Aorta (tissue), 5 donors: ENCODE measurements at regions not wholly inside any gene's neighbourhood (a gene's known extent, or its start where the extent isn't known, plus 50 kb on each side); places are given as distances from the start of the nearest gene placed in this dataset.

ENCODE experiments used
- ATAC-seq: fragments of 200-7000 bp; cut with Tn5 transposase; one replicate; pipeline ENCODE4 v1.9.1; 2022; ENCODE audit warnings: moderate library complexity; ENCODE audit not compliant: low FRiP score
- DNase-seq, 2 donors: peaks; one replicate each; pipeline ENCODE4 v3.0.0-alpha.2; 2020
- H3K27ac ChIP-seq, 2 donors: one replicate each; pipeline ENCODE4 v1.5.1; 2013; ENCODE audit warnings: low read length in 2 of 2, mild to moderate bottlenecking in 2 of 2, moderate library complexity in 2 of 2, control low read depth in 1 of 2, inconsistent platforms in 1 of 2, low read depth in 1 of 2
- H3K27me3 ChIP-seq, 2 donors: one replicate each; pipeline ENCODE4 v1.6.1; 2013; ENCODE audit warnings: control low read depth in 1 of 2, low read length in 1 of 2, mild to moderate bottlenecking in 1 of 2, moderate library complexity in 1 of 2; ENCODE audit not compliant: insufficient read depth in 2 of 2, control insufficient read depth in 1 of 2
- H3K36me3 ChIP-seq, 2 donors: one replicate each; pipeline ENCODE4 v1.6.1; 2013; ENCODE audit warnings: control low read depth in 1 of 2, low read length in 1 of 2, mild to moderate bottlenecking in 1 of 2; ENCODE audit not compliant: insufficient read depth in 2 of 2, control insufficient read depth in 1 of 2
- H3K4me1 ChIP-seq, 2 donors: one replicate each; pipeline ENCODE4 v1.6.1; 2013; ENCODE audit warnings: low read length in 2 of 2, control low read depth in 1 of 2, mild to moderate bottlenecking in 1 of 2, moderate library complexity in 1 of 2; ENCODE audit not compliant: insufficient read depth in 2 of 2, control insufficient read depth in 1 of 2
- H3K4me3 ChIP-seq, 2 donors: one replicate each; pipeline ENCODE4 v1.5.1; 2013; ENCODE audit warnings: low read length in 2 of 2, control low read depth in 1 of 2, mild to moderate bottlenecking in 1 of 2
- H3K9me3 ChIP-seq: one replicate; pipeline ENCODE4 v1.6.1; 2013; ENCODE audit warnings: mild to moderate bottlenecking, low read length; ENCODE audit not compliant: control insufficient read depth
- WGBS, 2 donors: extraction: QIAGEN DNeasy Blood & Tissue Kit; methylation state at CpG; one replicate each; pipeline ENCODE4 v1.1.7; 2013; 5-methylcytosine and 5-hydroxymethylcytosine counted together
- intact Hi-C, 2 donors: fragments of 100-400 bp; cut with DNase I; formaldehyde crosslinking; loops; one replicate each; pipeline versions ENCODE4 v1.14.2 to v1.15.0; 2022
- donor health status: healthy with polysubstance abuse.
- donor health status: Bipolar disorder and iron deficiency.
- donor health status: DM: no; HTN: no; CAD: no.
- donor health status: DM: no; HTN: no; CAD: no.
- donor health status: DM: yes; HTN: yes; CAD: no.

GRCh38 chr2:136222862-136223261, 104.9 kb upstream of the CXCR4 start:
- Histone ChIP-seq H3K9me3 (peaks cover 2% of the 10 kb centered on the region), H3K4me3 (no peak overlapping the region), H3K27ac (no peak overlapping the region), H3K36me3 (no peaks in the 10 kb centered on the region), H3K27me3 (no peaks in the 10 kb centered on the region), H3K4me1 (no peaks in the 10 kb centered on the region)
- DNase-seq (no peak), ATAC-seq (no peak)
- 51 to 61% methylated on average over 5 of the region's 5 CpGs for WGBS, 2 donors
- intact Hi-C loops: no loop called here

- DNase-seq: no peak
- H3K4me1 ChIP-seq: no peaks in the 10 kb centered on the region
- peaks cover 3% of the 10 kb centered on the region for H3K9me3 ChIP-seq
- H3K4me3 ChIP-seq: no peak overlapping the region
- WGBS, 2 donors: 62 to 86% methylated on average over 3 of the region's 3 CpGs
- H3K27me3 ChIP-seq: no peaks in the 10 kb centered on the region
- no peak for ATAC-seq
- no peaks in the 10 kb centered on the region for H3K36me3 ChIP-seq
- intact Hi-C loops: no loop called here
- H3K27ac ChIP-seq: no peak overlapping the region
These were observed 103.1 kb upstream of the CXCR4 start for GRCh38 chr2:136221026-136221425.

GRCh38 chr2:136219963-136220362, 102.0 kb upstream of the CXCR4 start:
- H3K27ac ChIP-seq: no peak overlapping the region
- WGBS, 2 donors: 38 to 42% methylated on average over 4 of the region's 4 CpGs
- intact Hi-C loops: no loop called here
- peaks cover 3% of the 10 kb centered on the region for H3K9me3 ChIP-seq
- no peaks in the 10 kb centered on the region for H3K4me1 ChIP-seq
- no peaks in the 10 kb centered on the region for H3K27me3 ChIP-seq
- no peak for DNase-seq
- no peak for ATAC-seq
- no peaks in the 10 kb centered on the region for H3K36me3 ChIP-seq
- H3K4me3 ChIP-seq: no peak overlapping the region

DNA sequence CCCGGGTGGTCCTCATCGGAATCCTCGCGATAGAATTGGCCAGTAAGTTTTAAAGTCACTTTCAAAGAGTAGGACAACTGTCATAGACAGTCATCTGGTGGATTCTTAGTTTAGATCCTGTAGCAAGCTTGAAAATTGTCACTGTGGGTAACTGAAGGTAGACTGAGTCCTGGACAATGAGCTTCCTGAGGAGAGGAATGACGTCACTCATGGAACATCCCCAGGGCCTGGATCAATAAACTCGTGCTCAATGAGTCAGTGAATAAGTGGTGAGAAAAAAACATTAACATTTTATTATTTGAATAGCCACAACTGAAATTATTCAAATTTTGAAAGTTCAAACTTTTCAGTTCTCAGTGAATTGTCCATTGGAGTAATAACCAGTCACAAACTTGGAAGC, 101.4 kb upstream of the CXCR4 start:
- no peak for ATAC-seq
- WGBS, 2 donors: 75 to 77% methylated on average over 6 of the region's 6 CpGs
- no peak for DNase-seq
- H3K27me3 ChIP-seq: no peaks in the 10 kb centered on the region
- no peaks in the 10 kb centered on the region for H3K36me3 ChIP-seq
- H3K27ac ChIP-seq: no peak overlapping the region
- H3K9me3 ChIP-seq: peaks cover 3% of the 10 kb centered on the region
- H3K4me1 ChIP-seq: no peaks in the 10 kb centered on the region
- intact Hi-C loops: no loop called here
- no peak overlapping the region for H3K4me3 ChIP-seq

- Histone ChIP-seq H3K4me3 (no peak overlapping the region), H3K36me3 (no peaks in the 10 kb centered on the region), H3K4me1 (no peaks in the 10 kb centered on the region), H3K9me3 (peaks cover 4% of the 10 kb centered on the region), H3K27me3 (no peaks in the 10 kb centered on the region), H3K27ac (no peak overlapping the region)
- intact Hi-C loops: no loop called here
- DNase-seq: no peak
- WGBS, 2 donors: 74 to 78% methylated on average over 3 of the region's 3 CpGs
- no peak for ATAC-seq
These were observed 100.0 kb upstream of the CXCR4 start for GRCh38 chr2:136217996-136218395.

DNA sequence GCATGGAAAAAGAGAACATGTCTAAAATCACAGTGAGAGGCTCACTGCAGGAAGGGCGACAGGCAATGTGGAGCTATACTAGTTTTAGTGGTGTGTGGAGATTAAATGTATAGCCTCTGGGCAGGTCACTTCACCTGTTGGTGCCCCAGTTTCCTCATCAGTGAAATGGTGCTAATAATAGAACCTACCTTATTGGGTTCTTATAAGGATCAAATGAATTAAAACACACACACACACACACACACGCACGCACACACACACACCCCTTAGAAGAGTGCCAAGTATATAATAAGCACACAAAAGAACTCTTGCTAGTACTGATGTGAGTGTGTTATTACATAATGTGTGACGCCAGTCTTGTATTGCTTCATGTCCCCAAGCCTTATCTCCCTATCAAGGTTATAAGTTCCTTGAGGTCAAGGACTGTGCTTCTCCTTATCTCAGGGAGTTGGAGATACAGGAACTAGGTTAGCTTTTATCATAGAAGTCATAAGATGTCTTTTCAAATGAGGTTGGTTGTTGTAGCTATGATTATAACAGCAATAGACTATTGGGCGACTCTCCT, 98.0 kb upstream of the CXCR4 start:
- intact Hi-C loops: no loop called here
- no peak for DNase-seq
- Histone ChIP-seq H3K4me3 (no peak overlapping the region), H3K27me3 (no peaks in the 10 kb centered on the region), H3K36me3 (no peaks in the 10 kb centered on the region), H3K9me3 (peaks cover 7% of the 10 kb centered on the region), H3K4me1 (no peaks in the 10 kb centered on the region), H3K27ac (no peak overlapping the region)
- WGBS, 2 donors: 91 to 93% methylated on average over 5 of the region's 5 CpGs
- ATAC-seq: no peak

DNA sequence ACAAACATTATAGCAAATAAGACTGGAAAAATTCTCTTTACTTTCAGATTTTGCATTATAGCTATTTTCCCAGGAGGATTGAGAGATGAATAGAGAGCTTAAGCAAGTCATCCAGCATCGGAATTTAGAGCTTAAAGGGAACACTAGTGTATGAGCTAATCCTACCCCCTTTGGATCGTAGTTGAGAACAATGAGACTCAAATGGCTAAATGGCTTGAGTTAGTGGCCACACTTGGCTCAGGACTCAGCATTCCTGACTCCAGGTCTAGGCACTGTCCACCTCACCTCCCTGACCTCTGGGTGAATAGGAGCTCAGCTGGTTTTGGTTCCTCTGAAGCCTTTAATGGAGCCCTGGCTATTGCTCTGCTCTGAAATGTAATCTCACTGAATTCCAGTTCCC, 97.5 kb upstream of the CXCR4 start:
- intact Hi-C loops: no loop called here
- Histone ChIP-seq H3K27me3 (no peaks in the 10 kb centered on the region), H3K4me3 (no peak overlapping the region), H3K36me3 (no peaks in the 10 kb centered on the region), H3K27ac (no peak overlapping the region), H3K4me1 (no peaks in the 10 kb centered on the region), H3K9me3 (peaks cover 7% of the 10 kb centered on the region)
- ATAC-seq (no peak), DNase-seq (no peak)
- 72 to 81% methylated on average over 2 of the region's 2 CpGs for WGBS, 2 donors

DNA sequence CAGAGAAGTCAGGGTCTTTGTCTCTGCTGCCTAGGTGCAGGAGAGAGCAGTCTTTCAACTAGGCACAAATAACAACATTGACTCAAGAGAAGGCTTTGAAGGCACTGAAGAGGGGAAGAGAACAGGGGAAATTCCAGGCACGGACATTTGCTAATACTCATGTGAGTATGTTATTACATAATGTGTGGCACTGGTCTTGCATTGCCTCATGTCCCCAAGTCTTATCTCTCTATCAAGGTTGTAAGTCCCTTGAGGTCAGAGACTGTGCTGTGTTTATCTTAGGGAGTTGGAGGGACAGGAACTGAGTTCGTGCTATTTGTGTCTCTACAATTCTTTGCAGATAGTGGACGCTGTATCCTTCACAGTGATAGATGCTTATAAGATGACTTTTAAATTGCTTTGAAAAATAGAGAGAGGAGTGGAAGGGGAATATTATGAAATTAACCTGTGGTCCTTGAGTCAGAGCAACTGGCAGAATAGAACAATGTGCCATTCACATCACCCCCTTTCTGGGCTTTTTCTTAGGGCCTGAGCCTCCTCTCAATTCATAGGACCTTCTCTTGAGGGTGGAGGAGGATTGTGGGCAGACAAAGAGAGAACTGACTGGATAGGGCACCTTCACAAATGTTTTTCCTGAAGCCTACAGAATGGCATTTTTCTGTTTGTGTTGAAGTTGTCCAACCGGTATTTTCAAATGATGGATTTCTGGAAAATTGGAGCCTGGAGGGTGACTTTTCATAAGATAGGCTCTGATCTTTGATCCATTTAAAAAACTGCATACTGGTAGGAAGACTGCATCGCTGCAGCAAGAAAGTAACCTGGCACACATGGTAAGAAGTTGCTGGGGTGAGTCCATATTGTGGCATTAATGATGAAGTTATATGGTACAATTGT, 96.6 kb upstream of the CXCR4 start:
- intact Hi-C loops: no loop called here
- Histone ChIP-seq H3K36me3 (no peaks in the 10 kb centered on the region), H3K4me1 (no peaks in the 10 kb centered on the region), H3K4me3 (no peak overlapping the region), H3K27me3 (no peaks in the 10 kb centered on the region), H3K9me3 (peaks cover 7% of the 10 kb centered on the region), H3K27ac (no peak overlapping the region)
- 32 to 33% methylated on average over 5 of the region's 5 CpGs for WGBS, 2 donors
- DNase-seq (no peak), ATAC-seq (no peak)

DNA sequence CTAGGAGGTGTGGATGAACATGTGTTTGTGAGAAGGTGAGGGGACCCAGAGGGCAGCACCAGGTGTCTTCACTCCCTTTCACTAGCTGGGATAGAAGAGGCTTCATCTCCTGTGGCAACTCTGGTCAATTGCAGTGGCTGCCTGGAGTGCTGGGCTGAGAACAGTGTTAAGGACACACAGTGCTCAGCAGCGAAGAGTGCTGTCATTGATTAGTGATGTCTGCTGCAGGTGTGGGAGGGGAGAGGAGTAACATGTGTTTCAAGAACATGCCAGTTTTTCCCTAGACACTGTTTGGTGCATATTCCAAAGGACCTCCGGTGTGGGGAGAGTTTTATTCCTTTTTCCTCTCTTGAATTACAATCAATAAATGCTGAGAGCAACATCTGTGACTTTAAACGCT, 95.9 kb upstream of the CXCR4 start:
- 69 to 80% methylated on average over 3 of the region's 3 CpGs for WGBS, 2 donors
- ATAC-seq (no peak), DNase-seq (no peak)
- H3K4me3 ChIP-seq: no peak overlapping the region
- H3K27me3 ChIP-seq: no peaks in the 10 kb centered on the region
- peaks cover 7% of the 10 kb centered on the region for H3K9me3 ChIP-seq
- no peak overlapping the region for H3K27ac ChIP-seq
- H3K36me3 ChIP-seq: no peaks in the 10 kb centered on the region
- no peaks in the 10 kb centered on the region for H3K4me1 ChIP-seq
- intact Hi-C loops: no loop called here
